ENCODE measurements at regions not wholly inside any gene's neighbourhood (a gene's known extent, or its start where the extent isn't known, plus 50 kb on each side); places are given as distances from the start of the nearest gene placed in this dataset.

DNA sequence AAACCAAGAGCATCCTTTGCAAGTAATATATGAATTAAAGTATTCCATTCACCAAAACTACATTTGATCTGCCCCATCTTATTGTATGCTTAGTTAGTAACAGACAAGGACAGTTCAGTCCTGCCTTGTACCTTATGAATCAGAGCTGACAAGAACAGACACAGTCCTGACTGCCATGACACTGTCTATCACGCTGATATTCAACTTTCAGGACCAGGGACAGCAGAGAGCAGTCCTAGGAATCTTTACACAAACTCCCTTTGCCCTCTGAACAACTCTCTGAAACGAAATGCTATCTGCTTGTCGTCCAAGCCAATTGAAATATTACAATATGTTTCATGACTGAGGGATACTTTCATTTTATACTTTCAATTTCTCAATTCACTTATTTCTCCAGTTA lies 268.6 kb upstream of the VCX start:
- TF ChIP-seq, protein P1, sequence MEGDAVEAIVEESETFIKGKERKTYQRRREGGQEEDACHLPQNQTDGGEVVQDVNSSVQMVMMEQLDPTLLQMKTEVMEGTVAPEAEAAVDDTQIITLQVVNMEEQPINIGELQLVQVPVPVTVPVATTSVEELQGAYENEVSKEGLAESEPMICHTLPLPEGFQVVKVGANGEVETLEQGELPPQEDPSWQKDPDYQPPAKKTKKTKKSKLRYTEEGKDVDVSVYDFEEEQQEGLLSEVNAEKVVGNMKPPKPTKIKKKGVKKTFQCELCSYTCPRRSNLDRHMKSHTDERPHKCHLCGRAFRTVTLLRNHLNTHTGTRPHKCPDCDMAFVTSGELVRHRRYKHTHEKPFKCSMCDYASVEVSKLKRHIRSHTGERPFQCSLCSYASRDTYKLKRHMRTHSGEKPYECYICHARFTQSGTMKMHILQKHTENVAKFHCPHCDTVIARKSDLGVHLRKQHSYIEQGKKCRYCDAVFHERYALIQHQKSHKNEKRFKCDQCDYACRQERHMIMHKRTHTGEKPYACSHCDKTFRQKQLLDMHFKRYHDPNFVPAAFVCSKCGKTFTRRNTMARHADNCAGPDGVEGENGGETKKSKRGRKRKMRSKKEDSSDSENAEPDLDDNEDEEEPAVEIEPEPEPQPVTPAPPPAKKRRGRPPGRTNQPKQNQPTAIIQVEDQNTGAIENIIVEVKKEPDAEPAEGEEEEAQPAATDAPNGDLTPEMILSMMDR (IDR thresholded peaks at IDR 0.05; ENCODE audit: low read depth, low read length, poor library complexity, severe bottlenecking) = no peak
- no peak for TF ChIP-seq EZH2phosphoT487 (IDR thresholded peaks at IDR 0.05; ENCODE audit: borderline replicate concordance, low read length)

Measured in DOHH2 (cell line).